NCI-H774 (cell line): ENCODE measurements at regions not wholly inside any gene's neighbourhood (a gene's known extent, or its start where the extent isn't known, plus 50 kb on each side); places are given as distances from the start of the nearest gene placed in this dataset.

Experiments used
- DNase-seq: peaks from one replicate; lab custom pipeline; 2025; lab: John Stamatoyannopoulos, UW

DNA sequence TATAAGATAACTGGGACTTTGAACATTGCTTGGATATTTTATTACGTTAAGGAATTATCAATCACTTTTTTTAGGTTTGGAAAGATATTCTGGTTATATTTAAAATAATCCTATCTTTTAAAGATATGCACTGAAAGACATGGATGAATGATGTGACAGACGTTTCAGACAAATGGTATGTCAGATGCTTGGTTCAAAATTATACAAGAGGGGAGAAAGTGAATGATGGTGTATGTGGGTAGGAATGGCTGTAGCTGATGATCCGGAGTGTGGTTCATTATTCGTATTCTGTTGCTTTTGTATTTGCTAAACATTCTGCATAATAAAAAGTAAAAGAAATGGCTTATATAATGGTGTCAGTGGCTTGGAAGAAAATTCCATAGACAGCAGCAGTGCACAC lies 51.0 kb upstream of the SNRPB2 start:
- DNase-seq: no peak

DNA sequence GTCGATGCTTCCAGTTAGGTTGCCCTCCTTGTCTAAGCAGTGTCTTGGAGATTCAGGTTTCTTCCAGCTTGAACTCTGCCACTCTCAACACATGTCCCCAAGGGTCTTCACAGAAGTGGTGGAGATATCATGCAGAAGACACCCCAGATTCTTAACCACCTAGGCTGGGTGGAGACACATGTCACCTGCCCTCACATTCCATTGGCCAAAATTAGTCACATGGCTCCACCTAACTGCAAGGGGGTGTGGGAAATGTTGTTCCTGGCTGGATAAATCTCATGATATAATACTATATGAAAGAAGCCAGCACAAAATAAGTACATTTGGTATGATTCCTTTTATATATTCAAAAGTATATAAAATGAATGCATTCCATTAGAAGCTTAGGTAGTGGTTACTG lies 52.9 kb upstream of the SNRPB2 start:
- no peak for DNase-seq

DNA sequence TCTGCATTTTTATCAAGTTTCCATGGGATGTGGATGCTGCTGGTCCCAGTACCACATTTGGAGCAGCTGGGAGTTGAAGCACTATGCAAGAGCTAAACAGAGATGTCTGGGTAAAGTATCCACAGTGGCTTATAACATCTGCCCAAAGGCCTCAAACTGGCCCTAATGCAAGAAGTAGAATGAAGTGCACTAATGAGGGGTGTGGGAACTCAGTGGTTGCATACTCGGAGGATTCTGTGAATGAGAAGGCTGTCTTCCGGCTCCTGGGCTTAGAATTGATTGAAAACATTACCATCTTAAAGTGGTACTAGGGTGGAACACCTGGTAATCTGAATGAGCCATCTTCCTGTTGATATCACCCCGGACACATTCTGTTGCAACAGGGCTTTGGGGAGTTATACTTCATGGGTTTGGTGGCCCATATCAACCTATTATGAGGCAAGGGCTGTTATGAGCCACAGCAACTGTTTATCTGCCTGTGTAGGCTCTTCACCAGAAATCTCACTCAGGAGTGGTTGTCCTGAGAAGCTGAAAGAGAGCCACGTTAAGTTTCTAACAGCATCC lies 54.7 kb upstream of the SNRPB2 start:
- DNase-seq: no peak

DNA sequence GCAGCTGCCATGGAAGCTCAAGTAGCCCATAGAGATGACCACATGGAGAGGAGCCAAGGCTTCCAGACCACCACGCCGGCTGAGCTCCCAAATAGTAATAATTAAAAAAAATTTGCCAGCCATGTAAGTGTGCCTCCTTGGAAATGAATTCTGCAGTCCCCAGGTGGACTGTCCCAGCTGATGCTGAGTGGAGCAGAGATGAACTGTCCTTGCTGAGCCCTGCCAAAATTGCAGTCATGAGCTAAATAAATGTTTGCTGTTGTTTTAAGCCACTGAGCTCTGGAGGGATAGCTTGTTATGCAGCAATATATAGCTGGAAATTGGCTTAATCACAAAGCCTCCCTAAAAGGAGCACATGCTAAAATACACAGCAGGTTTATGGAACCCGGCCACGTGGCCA lies 55.6 kb upstream of the SNRPB2 start:
- DNase-seq: no peak

DNA sequence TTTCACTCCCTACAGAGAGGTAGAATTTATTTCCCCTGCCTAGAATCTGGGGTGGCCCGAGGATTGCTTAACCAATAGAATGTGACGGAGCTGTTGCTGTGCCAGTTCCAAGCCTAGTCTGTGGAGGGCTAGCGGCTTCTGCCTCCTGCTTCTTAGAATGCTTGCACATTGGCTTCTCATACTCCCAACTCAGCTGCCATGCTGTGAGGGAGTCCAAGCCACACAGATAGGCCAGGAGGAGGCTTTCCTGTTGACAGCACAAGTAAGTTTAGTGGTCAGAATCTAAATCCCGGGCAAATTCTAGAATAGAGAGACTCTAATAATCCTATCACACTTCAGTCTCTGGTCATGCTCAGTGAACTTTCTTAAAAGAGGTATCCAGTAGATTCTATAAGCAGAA lies 57.5 kb upstream of the SNRPB2 start:
- DNase-seq: no peak

DNA sequence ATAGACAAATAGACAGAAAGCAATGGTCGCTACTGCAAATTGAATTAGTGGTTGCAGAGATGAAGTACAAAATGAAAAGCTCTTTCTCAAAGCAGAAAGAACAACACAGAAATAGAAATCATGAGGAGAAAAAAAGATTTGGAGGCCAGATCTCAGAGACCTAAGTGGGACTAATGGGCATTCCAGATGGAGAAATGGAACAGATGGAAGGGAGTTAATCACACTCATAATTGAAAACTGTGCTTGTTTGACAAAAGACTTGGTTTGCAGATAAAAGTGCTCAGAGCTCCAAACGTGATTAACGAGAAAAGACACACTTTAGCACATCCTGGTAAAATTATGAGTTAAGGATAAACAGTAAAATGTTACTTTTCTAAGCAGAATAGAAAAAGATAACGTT lies 58.1 kb upstream of the SNRPB2 start:
- DNase-seq: no peak

DNA sequence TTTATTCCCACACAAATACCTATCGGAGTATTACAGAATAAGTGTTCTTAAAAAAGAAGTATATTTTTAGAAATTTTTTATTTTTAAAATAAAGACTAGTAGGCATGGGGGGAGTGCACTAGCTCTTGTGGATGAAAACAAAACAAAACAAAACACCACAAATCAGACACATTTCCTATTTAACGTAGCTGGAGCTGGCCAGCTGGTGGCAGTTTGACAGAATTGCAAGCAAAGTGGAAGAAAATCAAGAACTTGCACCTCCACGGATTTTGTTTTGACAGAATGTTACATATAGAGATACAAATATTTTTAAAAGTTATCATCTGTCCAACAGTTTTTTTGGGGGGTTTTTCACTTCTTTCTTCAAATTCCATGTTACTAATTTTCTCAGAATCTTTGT lies 63.6 kb upstream of the SNRPB2 start:
- DNase-seq: no peak

DNA sequence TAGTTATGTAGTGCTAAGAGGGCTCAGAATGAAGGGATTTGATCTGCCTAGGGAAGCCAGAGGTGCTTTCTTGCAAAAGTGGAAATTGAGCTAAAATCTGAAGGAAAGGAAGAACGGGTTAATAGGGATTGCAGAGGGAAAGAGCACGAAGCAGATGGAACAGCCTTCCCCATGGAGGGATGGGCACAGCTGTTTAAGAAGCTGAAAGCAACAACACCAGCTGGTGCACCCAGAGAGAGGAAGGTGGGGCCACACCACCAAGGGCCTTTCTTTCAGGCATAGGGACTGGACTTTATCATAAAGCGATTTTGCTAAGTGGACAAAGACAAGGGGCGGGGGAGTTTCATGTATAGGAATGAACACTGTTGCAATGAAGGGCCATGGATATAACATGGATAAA lies 65.8 kb upstream of the SNRPB2 start:
- no peak for DNase-seq

DNA sequence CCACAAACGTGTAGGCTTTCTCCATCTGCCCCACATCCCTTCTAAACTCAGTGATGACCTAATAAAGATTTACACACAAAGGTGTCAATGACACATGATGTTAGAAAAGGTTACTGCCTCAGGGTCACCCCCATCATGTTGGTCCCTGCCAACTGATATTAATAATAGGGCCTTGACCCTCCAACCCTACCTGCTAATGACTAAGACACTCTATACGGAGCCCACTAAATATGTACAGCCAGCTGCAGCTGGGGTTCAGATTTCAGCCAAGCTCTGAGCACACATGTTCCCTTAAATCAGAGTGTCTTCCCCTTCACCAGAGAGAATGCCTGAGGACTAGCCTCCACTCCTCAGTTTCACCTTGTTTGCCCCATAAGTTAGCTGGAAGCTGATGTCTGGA lies 67.4 kb upstream of the SNRPB2 start:
- DNase-seq: no peak

DNA sequence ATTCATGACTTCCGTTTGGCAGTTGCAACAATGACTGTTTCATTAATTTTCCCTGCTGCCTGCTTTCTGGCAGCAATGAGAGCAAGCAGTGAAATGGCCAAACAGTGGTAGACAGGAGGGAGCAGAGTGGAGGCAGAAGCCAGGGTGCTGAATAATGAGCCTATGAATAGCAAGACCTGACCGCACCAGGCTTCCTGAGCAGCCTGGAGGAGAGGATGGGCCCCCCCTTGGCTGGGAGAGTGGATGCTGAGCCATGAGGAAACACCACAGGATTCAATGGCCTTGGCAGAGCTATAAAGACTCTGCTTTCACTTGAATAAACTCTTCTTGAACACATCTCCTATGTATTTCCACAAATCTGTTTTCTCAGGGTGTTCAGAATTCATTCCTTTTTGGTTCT lies 68.1 kb upstream of the SNRPB2 start:
- no peak for DNase-seq

DNA sequence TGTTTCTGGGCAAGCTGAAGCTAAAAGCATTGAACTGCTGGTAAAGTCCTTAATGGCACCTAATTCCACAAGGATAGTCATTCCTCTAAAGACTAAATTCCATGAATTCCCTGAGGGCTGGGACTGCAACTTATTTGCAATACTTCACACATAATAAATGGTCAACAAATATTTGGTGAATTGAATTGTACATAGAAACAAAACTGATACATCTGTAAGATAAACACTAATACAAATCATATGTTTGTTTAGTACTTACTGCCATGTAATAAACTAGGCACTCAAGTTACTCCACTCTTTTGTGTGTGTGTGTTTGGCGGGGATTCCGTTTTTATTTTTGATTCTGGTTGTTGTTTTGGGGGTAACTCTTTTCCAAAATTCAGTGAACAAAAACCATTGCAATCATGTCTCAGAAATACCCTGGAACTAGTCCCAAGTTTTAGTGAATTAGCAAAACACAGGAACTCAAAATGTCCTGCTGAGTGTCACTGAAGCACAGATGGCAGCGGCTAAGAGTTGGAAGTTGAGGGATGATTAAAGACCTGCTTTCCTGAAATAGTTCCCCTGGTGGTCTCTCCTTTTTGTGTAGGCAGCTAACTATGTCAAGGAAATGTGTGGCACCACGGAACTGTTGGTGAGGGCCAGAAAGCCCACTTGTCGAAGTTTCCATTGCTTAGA lies 74.8 kb upstream of the SNRPB2 start:
- peak; percentile 23 for DNase-seq

DNA sequence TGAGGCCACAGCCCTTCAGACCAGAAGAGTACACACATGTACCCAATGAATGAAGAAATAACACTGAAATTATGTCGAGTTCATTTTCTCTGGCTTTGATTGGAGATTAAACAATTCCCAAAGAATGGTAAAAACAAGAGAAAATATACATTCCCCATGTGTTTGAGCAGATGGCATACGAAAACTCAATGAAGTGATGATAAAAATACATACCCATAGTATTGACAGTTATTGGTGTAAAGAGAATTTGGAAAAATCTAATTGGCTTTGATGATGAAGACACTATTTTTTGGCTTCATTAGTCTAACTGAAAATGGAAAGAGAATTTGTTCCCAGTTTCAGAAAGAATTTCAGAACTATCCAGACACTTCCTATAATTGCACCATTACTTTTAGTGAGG lies 76.6 kb upstream of the SNRPB2 start:
- no peak for DNase-seq

DNA sequence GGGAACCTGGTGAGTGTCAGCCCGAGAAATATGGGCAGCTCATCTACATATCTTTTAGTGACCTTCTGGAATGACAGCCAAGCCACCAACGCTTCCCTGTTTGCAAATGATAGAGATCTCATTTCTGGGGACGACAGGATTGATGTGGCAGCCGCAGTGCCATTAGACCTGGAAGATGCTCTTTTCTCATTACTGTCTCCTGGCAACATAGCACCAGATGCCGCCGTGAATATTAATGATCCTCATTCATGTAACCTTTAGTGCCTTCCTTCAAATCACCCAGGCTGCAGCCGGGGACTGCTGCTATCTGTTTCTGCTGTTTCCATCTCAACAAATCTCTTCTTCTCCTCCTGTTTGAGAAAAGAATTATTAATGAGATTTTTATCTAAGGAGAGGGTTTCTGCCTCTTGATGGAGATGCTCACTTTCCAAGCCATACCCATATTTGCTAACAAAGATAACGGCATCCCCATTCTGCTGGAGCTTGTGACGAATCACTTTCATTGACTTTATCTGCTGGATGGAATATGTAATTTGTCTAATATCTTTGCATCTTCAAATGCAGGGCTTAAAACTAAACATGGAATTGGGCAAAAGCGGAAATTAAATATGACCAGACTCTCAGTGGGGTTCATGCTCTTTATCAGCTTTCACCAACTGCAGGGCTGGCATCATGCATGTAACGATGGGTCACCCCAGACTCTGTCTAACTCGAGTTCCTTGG lies 74.8 kb upstream of the KIF16B start:
- no peak for DNase-seq

DNA sequence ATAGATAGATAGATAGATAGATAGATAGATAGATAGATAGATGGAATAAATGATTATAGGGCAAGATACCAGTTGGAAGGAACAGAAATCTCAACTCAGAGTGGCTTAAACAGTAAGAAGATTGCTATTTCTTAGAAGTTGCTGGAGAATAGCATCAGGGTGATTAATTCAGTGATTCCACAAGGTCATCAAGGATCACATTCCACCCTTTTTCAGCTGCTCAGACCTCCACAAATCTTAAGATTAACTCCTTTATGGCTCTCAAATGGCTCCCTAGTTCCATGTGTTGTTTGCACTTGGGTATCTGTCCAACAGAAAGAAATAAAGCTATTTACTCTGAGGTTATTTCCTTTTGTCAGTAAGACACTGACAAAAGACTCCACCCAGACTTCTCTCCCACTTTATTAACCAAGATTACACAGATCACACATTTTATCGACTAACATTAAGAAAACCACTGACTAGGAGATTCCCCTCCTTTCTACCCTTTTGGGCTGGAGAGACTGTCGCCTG lies 68.3 kb upstream of the KIF16B start:
- no peak for DNase-seq

DNA sequence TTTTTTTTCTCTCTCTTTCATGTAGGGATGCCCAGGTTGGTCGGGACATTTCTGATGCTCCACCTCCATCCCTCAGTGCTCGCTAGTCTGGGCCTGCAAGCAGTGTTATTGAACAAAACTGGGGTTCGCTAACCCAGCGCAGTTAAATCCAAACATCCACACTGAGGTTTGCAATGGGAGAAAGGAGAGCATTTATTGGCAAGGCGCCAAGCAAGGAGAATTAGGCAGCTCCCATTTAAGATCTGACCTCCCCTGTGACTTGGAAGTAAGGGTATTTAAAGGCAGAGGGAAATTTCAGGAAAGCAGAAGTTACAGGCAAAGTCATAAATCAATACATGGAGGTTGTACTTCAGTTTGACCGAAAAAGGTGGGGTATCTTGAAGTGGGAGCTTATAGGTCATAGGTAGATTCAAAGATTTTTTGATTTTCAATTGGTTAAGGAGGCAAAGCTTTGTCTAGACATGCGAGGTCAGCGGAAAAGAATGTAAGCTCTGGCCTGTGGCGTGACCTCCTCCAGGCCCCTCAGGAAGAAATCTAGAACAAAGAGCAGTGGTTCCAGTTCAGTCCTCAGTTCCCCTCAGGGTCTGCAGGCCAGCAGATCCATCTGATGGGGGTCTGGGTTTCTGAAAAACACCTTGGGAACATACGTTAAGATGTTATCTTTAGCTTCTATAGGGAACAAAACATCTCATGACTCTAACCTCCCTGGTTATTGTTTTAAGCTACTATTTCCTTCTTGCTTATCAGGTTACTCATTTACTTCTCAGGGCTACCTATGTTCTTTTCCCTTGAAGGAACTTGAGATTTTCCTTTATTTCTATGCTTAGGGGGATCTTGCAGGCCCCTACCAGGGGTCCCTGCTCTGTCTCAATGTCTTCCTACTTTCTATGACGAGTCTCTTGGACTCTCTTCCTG lies 66.0 kb upstream of the KIF16B start:
- DNase-seq: no peak

DNA sequence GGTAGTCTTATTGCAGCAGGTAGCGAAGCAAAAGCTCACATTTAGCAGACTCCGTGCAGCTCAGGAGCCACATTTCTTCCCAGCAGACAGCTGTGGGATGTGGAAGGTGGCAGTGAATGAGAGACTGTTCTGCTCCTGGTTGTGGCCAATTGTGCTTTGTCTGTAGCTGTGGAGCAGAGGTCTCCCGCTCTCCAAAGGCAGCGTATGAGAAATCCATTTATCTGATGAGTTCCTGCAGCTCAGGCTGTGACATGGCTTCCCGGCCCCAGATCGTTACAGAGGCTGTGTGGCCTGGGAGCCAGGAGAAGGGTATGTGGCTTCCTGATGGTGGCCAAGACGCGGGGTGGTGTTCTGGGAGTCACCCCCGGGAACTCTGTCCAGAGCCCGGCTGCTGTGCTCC lies 64.5 kb upstream of the KIF16B start:
- no peak for DNase-seq

DNA sequence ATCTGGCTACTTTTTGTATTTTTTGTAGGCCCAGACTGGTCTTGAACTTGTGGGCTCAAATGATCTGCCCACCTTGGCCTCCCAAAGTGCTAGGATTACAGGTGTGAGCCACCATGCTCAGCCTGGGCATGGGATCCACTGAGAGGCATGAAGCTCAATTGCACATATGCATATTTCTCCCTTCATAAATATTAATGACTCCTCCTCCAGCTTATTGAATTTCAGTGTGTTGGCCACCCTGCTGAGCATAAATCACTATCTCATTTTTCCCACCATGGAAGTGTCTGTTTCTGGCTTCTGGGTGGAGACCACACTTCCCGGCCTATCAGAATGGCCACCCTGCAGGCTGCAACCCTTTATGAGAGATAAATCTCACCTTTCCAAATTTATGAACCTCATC lies 53.6 kb upstream of the KIF16B start:
- DNase-seq: no peak

DNA sequence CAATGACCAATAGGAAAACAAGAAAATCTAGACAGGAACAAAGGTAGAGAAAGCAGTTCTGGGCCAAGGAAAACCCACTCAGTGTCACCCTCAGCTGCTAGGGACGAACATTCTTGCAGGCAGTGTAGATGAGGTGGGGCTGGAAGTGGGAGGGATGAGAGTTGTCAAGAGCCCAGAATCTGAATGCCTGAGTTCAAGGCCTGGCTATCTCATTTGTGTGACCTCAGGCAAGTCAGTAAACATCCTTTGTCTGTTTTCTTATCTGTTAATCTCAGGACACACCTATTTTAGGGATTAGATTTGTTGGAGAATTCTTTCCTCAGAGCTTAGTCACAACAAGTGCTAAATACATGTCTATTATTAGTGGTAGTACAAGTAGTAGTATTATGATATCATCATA lies 50.9 kb upstream of the KIF16B start:
- no peak for DNase-seq
